ENCODE measurements at regions not wholly inside any gene's neighbourhood (a gene's known extent, or its start where the extent isn't known, plus 50 kb on each side); places are given as distances from the start of the nearest gene placed in this dataset.

DNA sequence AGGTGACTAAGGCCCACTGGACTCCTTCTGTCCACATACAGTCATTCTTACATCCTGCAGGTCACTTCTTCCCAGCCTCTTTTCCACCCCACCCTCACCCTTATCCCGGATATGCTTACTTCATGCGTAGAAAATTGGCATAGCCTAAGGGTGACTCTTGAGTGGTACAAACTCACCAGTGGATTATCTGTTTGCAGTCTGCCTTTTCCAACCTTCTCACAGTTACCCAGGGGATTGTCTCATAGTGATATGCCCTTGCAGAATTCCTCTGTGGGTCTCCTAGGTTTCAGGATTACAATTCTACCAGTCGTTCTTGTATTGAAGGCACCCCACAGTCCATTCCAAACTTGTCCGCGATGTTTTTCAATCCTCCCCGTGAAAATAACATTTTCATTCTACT, 752.9 kb upstream of the HS6ST1 start (continued):
- TF ChIP-seq, protein P1, sequence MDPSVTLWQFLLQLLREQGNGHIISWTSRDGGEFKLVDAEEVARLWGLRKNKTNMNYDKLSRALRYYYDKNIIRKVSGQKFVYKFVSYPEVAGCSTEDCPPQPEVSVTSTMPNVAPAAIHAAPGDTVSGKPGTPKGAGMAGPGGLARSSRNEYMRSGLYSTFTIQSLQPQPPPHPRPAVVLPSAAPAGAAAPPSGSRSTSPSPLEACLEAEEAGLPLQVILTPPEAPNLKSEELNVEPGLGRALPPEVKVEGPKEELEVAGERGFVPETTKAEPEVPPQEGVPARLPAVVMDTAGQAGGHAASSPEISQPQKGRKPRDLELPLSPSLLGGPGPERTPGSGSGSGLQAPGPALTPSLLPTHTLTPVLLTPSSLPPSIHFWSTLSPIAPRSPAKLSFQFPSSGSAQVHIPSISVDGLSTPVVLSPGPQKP (CRISPR knock-in tag; IDR thresholded peaks at IDR 0.05) = no peak
- TF ChIP-seq, protein P2, sequence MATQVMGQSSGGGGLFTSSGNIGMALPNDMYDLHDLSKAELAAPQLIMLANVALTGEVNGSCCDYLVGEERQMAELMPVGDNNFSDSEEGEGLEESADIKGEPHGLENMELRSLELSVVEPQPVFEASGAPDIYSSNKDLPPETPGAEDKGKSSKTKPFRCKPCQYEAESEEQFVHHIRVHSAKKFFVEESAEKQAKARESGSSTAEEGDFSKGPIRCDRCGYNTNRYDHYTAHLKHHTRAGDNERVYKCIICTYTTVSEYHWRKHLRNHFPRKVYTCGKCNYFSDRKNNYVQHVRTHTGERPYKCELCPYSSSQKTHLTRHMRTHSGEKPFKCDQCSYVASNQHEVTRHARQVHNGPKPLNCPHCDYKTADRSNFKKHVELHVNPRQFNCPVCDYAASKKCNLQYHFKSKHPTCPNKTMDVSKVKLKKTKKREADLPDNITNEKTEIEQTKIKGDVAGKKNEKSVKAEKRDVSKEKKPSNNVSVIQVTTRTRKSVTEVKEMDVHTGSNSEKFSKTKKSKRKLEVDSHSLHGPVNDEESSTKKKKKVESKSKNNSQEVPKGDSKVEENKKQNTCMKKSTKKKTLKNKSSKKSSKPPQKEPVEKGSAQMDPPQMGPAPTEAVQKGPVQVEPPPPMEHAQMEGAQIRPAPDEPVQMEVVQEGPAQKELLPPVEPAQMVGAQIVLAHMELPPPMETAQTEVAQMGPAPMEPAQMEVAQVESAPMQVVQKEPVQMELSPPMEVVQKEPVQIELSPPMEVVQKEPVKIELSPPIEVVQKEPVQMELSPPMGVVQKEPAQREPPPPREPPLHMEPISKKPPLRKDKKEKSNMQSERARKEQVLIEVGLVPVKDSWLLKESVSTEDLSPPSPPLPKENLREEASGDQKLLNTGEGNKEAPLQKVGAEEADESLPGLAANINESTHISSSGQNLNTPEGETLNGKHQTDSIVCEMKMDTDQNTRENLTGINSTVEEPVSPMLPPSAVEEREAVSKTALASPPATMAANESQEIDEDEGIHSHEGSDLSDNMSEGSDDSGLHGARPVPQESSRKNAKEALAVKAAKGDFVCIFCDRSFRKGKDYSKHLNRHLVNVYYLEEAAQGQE (IDR thresholded peaks at IDR 0.05; ENCODE audit: borderline replicate concordance) = no peak
- TF ChIP-seq, protein P2 (CRISPR knock-in tag; IDR thresholded peaks at IDR 0.05; ENCODE audit: low read depth) = no peak
- TF ChIP-seq, protein P3, sequence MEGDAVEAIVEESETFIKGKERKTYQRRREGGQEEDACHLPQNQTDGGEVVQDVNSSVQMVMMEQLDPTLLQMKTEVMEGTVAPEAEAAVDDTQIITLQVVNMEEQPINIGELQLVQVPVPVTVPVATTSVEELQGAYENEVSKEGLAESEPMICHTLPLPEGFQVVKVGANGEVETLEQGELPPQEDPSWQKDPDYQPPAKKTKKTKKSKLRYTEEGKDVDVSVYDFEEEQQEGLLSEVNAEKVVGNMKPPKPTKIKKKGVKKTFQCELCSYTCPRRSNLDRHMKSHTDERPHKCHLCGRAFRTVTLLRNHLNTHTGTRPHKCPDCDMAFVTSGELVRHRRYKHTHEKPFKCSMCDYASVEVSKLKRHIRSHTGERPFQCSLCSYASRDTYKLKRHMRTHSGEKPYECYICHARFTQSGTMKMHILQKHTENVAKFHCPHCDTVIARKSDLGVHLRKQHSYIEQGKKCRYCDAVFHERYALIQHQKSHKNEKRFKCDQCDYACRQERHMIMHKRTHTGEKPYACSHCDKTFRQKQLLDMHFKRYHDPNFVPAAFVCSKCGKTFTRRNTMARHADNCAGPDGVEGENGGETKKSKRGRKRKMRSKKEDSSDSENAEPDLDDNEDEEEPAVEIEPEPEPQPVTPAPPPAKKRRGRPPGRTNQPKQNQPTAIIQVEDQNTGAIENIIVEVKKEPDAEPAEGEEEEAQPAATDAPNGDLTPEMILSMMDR (IDR thresholded peaks at IDR 0.05 in 2 of 3, conservative IDR thresholded peaks at IDR 0.05 in 1 of 3; ENCODE audit: insufficient read depth in 2 of 3, low read depth in 1 of 3, low read length in 3 of 3) = no peak
- no peak for TF ChIP-seq RFX1 (IDR thresholded peaks at IDR 0.05)
